Right lobe of liver (tissue), 4 donors: ENCODE measurements at regions not wholly inside any gene's neighbourhood (a gene's known extent, or its start where the extent isn't known, plus 50 kb on each side); places are given as distances from the start of the nearest gene placed in this dataset.

Experiments used
- CTCF ChIP-seq, 4 donors: fragments of 200-600 bp in 3 of 4; fragments of 450-650 bp in 1 of 4; IDR thresholded peaks; one replicate each; pipeline versions ENCODE4 v1.5.1 to v1.8.0; 2016 to 2022; ENCODE audit warnings: antibody characterized with exemption in 4 of 4, mild to moderate bottlenecking in 2 of 4
- POLR2A ChIP-seq: fragments of 450-650 bp; IDR thresholded peaks from one replicate; pipeline ENCODE4 v1.6.1; 2017; ENCODE audit warnings: antibody characterized with exemption, mild to moderate bottlenecking
- donor health status: DM: no; HTN: no; CAD: no.
- donor health status: DM: no; HTN: no; CAD: no.
- donor health status: DM: no; HTN: yes; CAD: no.

GRCh38 chr2:167703441-167703840 is 544.0 kb downstream of the STK39 start:
- TF ChIP-seq CTCF (IDR thresholded peaks at IDR 0.05) (no peak), POLR2A (no peak)
